GM12878 (cell line): ENCODE measurements at regions not wholly inside any gene's neighbourhood (a gene's known extent, or its start where the extent isn't known, plus 50 kb on each side); places are given as distances from the start of the nearest gene placed in this dataset.

Experiments
- EZH2 ChIP-seq: IDR thresholded peaks from 2 replicates; pipeline ENCODE4 v1.6.1; 2012; ENCODE audit warnings: low read depth, mild to moderate bottlenecking, control low read depth, inconsistent platforms, low read length, borderline replicate concordance; ENCODE audit not compliant: control insufficient read depth
- NRF1 ChIP-seq: conservative IDR thresholded peaks from 2 replicates; pipeline ENCODE4 v1.6.1; 2011; ENCODE audit warnings: mild to moderate bottlenecking, low read depth, low read length, improper control_type of control experiment
- POLR2A ChIP-seq: IDR thresholded peaks from 2 replicates; pipeline ENCODE4 v1.6.1; 2011; ENCODE audit warnings: low read depth, mild to moderate bottlenecking, low read length
- SMAD1 ChIP-seq: fragments of 450-650 bp; IDR thresholded peaks from 2 replicates; pipeline ENCODE4 v1.6.1; 2018; ENCODE audit warnings: mild to moderate bottlenecking, low read depth; ENCODE audit not compliant: partially characterized antibody
- SUZ12 ChIP-seq: fragments of 200-600 bp; sonication (generic); IDR thresholded peaks from one replicate; pipeline ENCODE4 v1.6.1; 2018; ENCODE audit warnings: antibody characterized with exemption, mild to moderate bottlenecking; ENCODE audit not compliant: unreplicated experiment
- USF2 ChIP-seq: IDR thresholded peaks from 2 replicates; pipeline ENCODE4 v1.6.1; 2011; ENCODE audit warnings: low read depth, low read length, improper control_type of control experiment, borderline replicate concordance
- YY1 ChIP-seq: IDR thresholded peaks from 2 replicates; pipeline ENCODE4 v1.6.1; 2011; ENCODE audit warnings: low read depth, mild to moderate bottlenecking, low read length
- ZBTB11 ChIP-seq: fragments of 450-650 bp; formaldehyde crosslinking; IDR thresholded peaks from 2 replicates; pipeline ENCODE4 v1.5.0; 2022; ENCODE audit warnings: mild to moderate bottlenecking, missing genetic modification characterization
- ZZZ3 ChIP-seq: IDR thresholded peaks from 2 replicates; pipeline ENCODE4 v1.6.1; 2011; ENCODE audit warnings: low read depth; ENCODE audit not compliant: control insufficient read depth, insufficient read length
- TF ChIP-seq, protein P1 (sequence below), 3 experiments: IDR thresholded peaks in 2 of 3; conservative IDR thresholded peaks in 1 of 3; 2 replicates each; pipeline ENCODE4 v1.5.1; 2011; ENCODE audit warnings: low read depth in 3 of 3, low read length in 3 of 3, mild to moderate bottlenecking in 3 of 3, control low read depth in 2 of 3, moderate library complexity in 2 of 3, inconsistent platforms in 1 of 3, mixed read lengths in 1 of 3; ENCODE audit not compliant: control insufficient read depth in 2 of 3, insufficient read depth in 1 of 3; ENCODE audit errors: extremely low read depth in 1 of 3
- TF ChIP-seq, protein P2 (sequence below): IDR thresholded peaks from 2 replicates; pipeline ENCODE4 v1.6.1; 2011; ENCODE audit warnings: low read depth, mild to moderate bottlenecking, low read length, moderate library complexity, borderline replicate concordance; ENCODE audit errors: extremely low read depth

DNA sequence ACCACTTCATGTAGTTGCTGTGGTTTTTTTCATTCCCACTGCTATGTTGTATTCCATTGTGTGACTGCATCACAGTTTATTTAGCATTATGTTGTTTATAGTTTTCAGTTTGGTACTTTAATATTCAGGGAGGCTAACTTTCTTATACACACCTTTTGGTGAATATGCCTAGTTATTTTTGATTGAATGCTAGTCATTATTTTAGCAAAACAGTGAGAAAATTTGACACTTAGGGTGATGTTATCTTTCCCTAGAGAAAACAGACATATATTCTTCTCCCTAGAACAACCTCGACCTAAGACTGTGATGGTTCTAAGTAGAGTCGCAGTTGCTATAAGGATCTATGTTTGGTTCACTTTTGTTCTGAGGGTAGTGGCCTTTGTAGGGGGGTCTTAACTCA lies 120.8 kb upstream of the B3GAT2 start:
- TF ChIP-seq USF2 (no peak), ZZZ3 (no peak), EZH2 (no peak), SMAD1 (no peak), SUZ12 (no peak), POLR2A (no peak), ZBTB11 (CRISPR knock-in tag) (no peak), YY1 (no peak), NRF1 (no peak)
- TF ChIP-seq, protein P1, sequence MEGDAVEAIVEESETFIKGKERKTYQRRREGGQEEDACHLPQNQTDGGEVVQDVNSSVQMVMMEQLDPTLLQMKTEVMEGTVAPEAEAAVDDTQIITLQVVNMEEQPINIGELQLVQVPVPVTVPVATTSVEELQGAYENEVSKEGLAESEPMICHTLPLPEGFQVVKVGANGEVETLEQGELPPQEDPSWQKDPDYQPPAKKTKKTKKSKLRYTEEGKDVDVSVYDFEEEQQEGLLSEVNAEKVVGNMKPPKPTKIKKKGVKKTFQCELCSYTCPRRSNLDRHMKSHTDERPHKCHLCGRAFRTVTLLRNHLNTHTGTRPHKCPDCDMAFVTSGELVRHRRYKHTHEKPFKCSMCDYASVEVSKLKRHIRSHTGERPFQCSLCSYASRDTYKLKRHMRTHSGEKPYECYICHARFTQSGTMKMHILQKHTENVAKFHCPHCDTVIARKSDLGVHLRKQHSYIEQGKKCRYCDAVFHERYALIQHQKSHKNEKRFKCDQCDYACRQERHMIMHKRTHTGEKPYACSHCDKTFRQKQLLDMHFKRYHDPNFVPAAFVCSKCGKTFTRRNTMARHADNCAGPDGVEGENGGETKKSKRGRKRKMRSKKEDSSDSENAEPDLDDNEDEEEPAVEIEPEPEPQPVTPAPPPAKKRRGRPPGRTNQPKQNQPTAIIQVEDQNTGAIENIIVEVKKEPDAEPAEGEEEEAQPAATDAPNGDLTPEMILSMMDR (IDR thresholded peaks at IDR 0.05 in 2 of 3, conservative IDR thresholded peaks at IDR 0.05 in 1 of 3; ENCODE audit: control insufficient read depth in 2 of 3, extremely low read depth in 1 of 3, insufficient read depth in 1 of 3, low read depth in 3 of 3, low read length in 3 of 3) = no peak
- TF ChIP-seq, protein P2, sequence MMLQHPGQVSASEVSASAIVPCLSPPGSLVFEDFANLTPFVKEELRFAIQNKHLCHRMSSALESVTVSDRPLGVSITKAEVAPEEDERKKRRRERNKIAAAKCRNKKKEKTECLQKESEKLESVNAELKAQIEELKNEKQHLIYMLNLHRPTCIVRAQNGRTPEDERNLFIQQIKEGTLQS = no peak
